ENCODE measurements at regions not wholly inside any gene's neighbourhood (a gene's known extent, or its start where the extent isn't known, plus 50 kb on each side); places are given as distances from the start of the nearest gene placed in this dataset.

DNA sequence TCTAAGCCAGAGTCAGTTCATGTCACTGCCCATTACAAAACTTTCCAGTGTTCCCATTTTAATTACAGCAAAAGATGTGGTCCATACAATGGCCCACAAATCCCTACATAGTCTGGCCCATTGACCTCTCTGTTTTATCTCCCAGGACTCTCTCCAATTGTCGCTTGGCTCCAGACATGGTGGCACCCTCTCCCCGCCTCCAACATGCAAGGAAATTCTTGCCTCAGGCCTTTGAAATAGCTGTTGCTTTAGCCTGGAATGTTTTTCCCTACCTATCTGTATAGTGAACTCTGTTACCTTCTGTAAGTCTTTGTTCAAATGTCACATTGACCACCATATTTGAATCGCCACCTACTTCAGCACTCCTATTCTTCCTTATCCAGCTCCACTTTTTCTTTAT is 377.3 kb upstream of the MCTP2 start (continued):
- TF ChIP-seq FOXM1 (IDR thresholded peaks at IDR 0.05; ENCODE audit: low read depth) (no peak), RAD21 (IDR thresholded peaks at IDR 0.05; ENCODE audit: low read length) (no peak), RCOR1 (IDR thresholded peaks at IDR 0.05; ENCODE audit: low read length) (no peak)
- TF ChIP-seq, protein P1, sequence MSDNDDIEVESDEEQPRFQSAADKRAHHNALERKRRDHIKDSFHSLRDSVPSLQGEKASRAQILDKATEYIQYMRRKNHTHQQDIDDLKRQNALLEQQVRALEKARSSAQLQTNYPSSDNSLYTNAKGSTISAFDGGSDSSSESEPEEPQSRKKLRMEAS (IDR thresholded peaks at IDR 0.05; ENCODE audit: low read depth), result no peak

DNA sequence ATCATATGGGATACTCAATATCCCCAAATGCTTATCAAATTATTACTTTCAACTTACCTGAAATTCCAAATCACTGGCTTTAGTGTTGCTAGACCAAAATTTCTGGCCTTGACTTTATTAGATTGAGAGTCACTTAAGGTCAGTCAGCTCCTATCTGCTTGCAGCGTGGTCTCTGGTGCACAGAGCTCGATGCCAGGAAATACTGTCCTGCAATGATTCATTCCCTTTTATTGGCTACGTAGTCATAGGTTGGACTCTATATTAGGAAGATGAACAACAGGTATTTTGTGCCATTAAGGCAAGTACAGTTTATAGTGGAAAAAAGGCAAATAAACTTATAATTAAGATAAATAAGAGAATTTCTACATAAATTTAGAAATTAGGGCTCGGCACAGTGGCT is 378.6 kb upstream of the MCTP2 start:
- TF ChIP-seq MEF2A (IDR thresholded peaks at IDR 0.05; ENCODE audit: borderline replicate concordance, low read depth), result no peak
- no peak for TF ChIP-seq NRF1 (IDR thresholded peaks at IDR 0.05; ENCODE audit: low read depth, low read length)
- no peak for TF ChIP-seq RAD21 (IDR thresholded peaks at IDR 0.05; ENCODE audit: low read length)
- TF ChIP-seq, protein P2, sequence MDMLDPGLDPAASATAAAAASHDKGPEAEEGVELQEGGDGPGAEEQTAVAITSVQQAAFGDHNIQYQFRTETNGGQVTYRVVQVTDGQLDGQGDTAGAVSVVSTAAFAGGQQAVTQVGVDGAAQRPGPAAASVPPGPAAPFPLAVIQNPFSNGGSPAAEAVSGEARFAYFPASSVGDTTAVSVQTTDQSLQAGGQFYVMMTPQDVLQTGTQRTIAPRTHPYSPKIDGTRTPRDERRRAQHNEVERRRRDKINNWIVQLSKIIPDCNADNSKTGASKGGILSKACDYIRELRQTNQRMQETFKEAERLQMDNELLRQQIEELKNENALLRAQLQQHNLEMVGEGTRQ (IDR thresholded peaks at IDR 0.05; ENCODE audit: borderline replicate concordance, low read depth, low read length), result no peak
- TF ChIP-seq, protein P3, sequence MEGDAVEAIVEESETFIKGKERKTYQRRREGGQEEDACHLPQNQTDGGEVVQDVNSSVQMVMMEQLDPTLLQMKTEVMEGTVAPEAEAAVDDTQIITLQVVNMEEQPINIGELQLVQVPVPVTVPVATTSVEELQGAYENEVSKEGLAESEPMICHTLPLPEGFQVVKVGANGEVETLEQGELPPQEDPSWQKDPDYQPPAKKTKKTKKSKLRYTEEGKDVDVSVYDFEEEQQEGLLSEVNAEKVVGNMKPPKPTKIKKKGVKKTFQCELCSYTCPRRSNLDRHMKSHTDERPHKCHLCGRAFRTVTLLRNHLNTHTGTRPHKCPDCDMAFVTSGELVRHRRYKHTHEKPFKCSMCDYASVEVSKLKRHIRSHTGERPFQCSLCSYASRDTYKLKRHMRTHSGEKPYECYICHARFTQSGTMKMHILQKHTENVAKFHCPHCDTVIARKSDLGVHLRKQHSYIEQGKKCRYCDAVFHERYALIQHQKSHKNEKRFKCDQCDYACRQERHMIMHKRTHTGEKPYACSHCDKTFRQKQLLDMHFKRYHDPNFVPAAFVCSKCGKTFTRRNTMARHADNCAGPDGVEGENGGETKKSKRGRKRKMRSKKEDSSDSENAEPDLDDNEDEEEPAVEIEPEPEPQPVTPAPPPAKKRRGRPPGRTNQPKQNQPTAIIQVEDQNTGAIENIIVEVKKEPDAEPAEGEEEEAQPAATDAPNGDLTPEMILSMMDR (IDR thresholded peaks at IDR 0.05), result no peak
- no peak for TF ChIP-seq RXRA (IDR thresholded peaks at IDR 0.05; ENCODE audit: borderline replicate concordance, low read depth)
- TF ChIP-seq, protein P4, sequence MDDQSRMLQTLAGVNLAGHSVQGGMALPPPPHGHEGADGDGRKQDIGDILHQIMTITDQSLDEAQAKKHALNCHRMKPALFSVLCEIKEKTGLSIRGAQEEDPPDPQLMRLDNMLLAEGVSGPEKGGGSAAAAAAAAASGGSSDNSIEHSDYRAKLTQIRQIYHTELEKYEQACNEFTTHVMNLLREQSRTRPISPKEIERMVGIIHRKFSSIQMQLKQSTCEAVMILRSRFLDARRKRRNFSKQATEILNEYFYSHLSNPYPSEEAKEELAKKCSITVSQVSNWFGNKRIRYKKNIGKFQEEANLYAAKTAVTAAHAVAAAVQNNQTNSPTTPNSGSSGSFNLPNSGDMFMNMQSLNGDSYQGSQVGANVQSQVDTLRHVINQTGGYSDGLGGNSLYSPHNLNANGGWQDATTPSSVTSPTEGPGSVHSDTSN (IDR thresholded peaks at IDR 0.05), result no peak
- TF ChIP-seq FOXJ3 (CRISPR knock-in tag; IDR thresholded peaks at IDR 0.05), result no peak
- TF ChIP-seq YY1 (IDR thresholded peaks at IDR 0.05; ENCODE audit: low read depth), result no peak
- no peak for TF ChIP-seq ELF1 (IDR thresholded peaks at IDR 0.05)
- no peak for TF ChIP-seq GABPA (IDR thresholded peaks at IDR 0.05; ENCODE audit: low read depth)
- no peak for TF ChIP-seq EZH2phosphoT487 (IDR thresholded peaks at IDR 0.05; ENCODE audit: borderline replicate concordance, low read depth)
- Histone ChIP-seq H3K9me3 (no peaks in the 10 kb centered on the region), H3K27ac (ENCODE audit: low read depth in 2 of 2, low read length in 1 of 2) (no peak overlapping the region), H3K79me2 (ENCODE audit: insufficient read depth) (no peaks in the 10 kb centered on the region), H3K4me3 (ENCODE audit: low read depth in 2 of 2, low read length in 1 of 2) (no peak overlapping the region), H3K27me3 (ENCODE audit: insufficient read depth) (no peaks in the 10 kb centered on the region), H3K9me2 (no peaks in the 10 kb centered on the region), H3K36me3 (replicated peaks in 1 of 2; ENCODE audit: control insufficient read depth in 1 of 2, insufficient read depth in 2 of 2, low read length in 1 of 2) (no peaks in the 10 kb centered on the region), H3K4me2 (no peak overlapping the region), H2AFZ (ENCODE audit: low read depth) (no peak overlapping the region), H4K20me1 (ENCODE audit: insufficient read depth) (no peaks in the 10 kb centered on the region), H3F3A (replicated peaks; ENCODE audit: insufficient read depth) (no peaks in the 10 kb centered on the region), H3K4me1 (ENCODE audit: control insufficient read depth in 1 of 2, insufficient read depth in 2 of 2, low read depth in 1 of 2, low read length in 1 of 2) (peaks cover 0 to 3% of the 10 kb centered on the region in 2 experiments; a peak in 1 of 4 replicates), H3K9ac (no peak overlapping the region)
- 21% methylated on average over 4 of the region's 4 CpGs for WGBS (ENCODE audit: low lambda C conversion rate)
- no peak for DNase-seq
- CTCF ChIA-PET, result interaction anchor here (0.6 kb wide), 1 partner anchor 294 kb away, joined by 3 read pairs; no protein-coding TSS in a partner anchor
- POLR2A ChIA-PET, result no interaction called here

All from SK-N-SH (cell line).